ENCODE measurements at regions not wholly inside any gene's neighbourhood (a gene's known extent, or its start where the extent isn't known, plus 50 kb on each side); places are given as distances from the start of the nearest gene placed in this dataset.
"Not testable (repeated sequence)": the region's sequence is repeated elsewhere in the genome, so short reads cannot be mapped to it uniquely, and the experiment has no call there.

DNA sequence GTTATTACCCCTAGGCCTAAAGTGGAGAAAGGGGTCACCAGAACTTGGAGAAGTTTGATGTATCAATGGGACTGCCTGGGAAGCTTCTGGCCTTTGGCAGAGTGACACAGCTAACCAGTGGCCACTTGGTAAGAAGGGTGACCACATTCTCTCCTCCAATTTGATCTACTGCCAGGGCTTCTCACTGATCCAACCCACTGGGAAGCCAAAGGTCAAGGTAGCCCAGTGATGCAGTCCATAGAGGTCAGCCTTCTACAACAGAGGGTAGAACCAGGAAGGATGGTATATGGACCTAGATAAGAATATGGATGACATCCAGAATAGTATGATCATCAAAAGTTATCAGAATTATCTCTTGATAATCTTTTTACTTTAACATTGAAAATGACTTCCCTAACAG lies 493.6 kb downstream of the NYAP2 start:
- DNase-seq, result no peak

DNA sequence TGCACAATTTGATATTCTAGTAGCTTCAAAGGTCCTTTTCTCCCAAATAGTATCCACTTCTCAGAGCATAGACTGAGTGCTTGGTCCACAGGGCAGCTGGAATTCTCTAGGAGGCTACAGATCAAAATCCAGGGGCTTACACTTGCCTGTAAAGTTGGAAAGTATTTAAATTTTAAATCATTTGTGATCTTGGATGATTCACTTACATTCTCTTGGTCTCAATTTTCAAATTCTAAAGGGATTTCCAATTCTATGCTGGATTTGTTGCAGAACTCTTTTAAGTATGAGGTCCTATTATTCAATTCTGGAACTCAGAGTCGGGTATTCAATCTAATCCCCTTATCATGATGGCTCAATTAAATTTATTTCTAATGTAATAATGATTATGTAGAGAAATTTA lies 492.3 kb downstream of the NYAP2 start:
- no peak for DNase-seq

DNA sequence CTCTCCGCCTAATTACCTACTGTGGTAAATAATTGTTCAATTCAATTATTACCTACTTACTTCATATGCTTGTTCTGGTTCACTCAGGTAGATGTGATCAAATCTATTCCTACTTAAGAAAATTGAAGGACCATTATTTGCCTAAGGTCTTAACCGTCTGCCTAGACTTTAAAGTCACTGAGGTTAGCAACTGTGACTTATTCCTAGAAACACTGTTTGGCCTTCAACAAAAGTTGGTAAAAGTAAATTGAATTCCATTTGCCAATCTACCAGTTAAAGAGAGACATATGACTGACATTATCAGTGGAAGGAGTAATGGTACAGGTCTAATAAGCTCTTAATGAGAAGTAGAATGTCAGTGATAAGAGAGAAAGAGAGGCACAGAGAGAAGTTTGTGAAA lies 491.5 kb downstream of the NYAP2 start:
- no peak for DNase-seq

DNA sequence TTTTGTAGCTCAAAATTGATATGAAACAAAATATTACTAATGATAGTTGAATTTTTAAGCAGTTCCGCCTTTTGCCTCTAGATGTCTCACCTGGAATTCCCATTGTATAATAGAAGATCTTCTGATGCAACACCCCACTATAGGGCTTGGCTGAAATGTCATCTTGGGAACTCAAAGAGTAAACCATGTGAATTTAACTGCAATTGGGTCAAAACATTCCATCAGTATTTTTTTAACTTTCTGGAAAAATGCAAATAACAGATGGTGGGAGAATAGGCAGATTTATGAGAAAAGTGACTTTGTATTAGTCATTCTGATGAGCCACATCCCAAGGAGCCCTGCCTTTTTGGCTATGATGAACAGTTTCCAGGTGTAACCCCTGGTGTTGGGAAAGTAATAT lies 489.9 kb downstream of the NYAP2 start:
- no peak for DNase-seq

DNA sequence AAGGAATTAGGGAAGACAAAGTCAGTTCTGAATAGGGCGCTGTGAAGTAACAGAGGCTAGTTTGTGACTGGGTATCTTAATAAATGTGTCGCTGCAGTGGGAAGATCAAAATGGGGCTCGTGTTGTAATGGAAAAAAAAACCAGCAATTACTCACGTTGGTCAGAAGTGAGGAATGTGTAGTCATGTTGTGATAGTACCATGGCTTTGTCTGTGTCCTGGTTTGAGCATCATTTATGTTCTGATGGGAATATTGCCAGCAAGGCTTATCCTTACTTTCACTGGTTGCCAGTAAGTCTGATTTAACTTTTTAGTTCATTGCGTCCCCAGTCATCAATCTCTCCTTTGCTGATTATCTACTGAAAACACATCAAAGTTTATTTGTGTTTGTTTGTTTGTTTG lies 467.6 kb downstream of the NYAP2 start:
- DNase-seq, result no peak

DNA sequence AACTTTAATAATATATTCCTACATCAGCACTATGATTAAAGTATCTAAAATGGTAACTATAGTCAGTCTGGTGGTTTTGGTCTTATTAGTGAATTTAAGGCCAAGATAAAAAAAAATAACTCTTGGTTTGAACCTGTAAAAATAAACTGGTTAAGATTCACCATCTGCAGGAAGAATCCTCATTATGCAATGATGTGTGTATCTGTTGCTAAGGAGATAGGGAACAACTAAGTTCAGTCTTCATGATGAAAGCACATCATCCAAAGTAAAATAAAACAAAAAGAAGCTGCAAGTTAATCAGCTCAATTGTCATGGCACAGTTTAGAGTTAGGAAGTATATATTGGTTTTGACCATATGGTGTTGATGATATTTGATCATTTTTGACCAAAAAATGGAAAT lies 466.0 kb downstream of the NYAP2 start:
- DNase-seq, result no peak

DNA sequence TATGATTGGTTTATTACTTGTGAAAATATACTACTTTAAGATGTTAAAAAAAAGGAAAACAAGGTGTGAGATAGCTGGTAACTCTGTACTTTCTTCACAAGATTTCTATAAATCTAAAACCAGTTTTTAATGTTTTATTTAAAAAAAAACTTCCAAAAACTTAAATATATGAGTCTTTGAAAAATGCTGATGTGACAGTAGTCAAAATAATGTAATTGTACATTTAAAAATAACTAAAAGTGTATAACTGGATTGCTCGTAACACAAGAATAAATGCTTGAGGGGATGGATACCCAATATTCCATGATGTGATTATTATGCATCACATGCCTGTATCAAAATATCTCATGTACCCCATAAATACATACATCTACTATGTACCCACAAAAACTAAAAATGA lies 464.9 kb downstream of the NYAP2 start:
- no peak for DNase-seq

DNA sequence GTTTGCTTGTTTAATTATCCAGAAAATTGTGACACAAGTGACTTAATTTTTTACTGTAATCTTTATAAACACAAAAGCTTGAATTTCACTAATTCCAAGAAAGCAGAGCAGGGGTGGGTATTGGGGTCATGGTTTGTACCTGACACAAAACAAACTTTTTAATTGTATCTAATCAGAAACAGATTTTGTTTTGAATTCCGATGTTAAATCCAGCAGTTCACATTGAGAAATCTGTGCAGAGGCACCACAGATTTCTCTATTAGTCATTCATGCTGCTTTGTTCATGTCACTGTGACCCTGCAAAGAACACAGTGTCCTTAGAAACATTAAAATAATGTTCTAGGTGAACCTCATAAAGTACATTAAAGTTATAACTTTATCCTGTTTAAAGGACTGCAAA lies 443.4 kb downstream of the NYAP2 start:
- DNase-seq, result no peak

DNA sequence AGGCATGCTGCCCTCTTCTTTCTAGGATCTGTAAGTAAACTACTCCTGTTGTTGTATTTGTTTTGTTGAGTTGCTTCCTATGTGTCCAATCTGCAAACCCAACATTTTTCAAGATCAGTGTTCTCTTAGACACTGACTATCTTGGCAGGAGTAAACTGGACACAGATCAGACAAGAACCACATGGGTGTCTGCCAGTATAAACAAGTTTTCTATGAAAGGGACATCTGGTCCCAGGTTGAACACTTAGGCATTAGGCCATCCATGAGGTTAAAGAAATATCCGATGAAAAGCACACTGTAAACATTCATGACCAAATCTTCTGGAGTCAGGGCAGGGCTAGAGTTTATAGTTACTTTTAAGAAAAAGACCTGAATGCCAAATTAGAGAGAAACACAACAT lies 441.8 kb downstream of the NYAP2 start:
- no peak for DNase-seq

DNA sequence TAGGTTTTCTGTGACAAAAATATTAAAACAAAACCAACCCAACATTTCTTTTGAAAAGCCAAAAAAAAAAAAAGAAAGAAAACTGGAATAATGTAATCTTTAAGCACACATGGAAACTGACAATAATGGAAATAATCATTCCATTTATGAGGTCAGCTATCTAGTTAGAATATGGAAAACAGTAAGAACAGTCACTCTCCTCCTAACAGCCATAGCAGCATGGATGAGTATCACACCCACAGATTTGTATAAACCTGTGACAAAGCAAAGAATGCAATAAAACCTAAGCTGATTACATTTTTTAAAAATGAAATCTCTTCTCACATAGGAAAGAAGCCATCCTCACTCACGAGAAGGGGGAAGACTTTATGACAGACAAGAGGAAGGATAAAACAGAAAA lies 437.8 kb downstream of the NYAP2 start:
- DNase-seq, result no peak

DNA sequence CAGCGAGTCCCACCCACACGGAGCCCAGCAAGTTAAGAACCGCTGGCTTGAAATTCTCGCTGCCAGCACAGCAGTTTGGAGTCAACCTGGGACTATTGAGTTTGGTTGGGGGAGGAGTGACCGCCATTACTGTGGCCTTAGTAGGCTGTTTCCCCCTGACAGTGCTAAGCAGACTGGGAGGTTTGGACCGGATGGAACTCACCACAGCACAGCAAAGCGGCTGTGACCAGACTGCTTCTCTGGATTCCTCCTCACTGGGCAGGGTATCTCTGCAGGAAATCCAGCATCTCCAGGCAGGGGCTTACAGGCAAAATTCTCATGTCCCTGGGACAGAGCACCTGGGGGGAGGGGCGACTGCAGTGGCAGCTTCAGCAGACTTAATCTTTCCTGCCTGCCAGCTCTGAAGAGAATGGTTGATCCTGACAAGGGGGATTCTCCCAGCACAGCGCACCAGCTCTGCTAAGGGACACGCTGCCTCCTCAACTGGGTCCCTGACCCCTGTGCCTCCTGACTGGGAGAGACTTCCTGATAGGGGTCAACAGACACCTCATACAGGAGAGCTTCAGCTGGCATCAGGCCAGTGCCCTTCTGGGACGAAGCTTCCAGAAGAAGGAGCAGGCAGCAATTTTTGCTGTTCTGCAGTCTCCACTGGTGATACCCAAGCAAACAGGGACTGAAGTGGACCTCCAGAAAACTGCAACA lies 425.4 kb downstream of the NYAP2 start:
- DNase-seq, result no peak

DNA sequence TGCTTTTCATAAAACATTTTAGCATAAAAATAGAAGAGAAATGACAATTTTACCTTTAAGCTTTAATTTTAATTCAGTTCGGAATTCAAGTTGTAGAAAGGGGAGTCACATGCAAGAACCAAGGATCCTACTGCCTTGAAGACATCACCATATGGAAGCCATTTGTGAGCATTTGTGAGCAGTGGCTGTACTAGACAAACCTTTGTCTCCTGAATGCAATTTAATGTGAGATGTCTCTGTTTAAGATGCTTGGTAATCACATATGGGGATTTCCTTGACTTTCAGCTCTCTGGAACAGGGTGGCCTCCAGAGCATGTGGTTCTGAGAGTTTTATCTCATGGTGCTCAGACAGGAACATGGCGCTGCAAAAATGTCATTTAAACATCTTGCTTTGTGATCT lies 421.8 kb downstream of the NYAP2 start:
- no peak for DNase-seq

DNA sequence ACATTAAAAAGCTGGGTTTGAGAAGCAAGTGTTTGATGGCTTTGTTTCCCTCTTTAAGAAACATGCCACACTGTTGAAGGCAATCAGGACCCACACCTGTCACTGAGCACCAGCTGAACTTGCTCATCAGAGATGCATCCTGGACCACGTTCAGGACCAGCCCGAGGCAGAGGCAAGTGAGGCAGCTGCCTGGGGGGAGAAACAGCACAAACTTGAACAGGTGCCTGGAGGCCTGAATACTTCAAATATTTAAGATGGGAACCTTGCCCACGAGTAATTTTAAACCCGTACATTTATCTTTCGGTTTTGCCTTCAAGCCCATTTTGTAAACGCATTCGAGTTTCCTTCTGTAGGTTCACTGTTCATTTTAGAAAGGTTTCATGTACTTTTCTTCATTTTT lies 421.3 kb downstream of the NYAP2 start:
- DNase-seq, result no peak

DNA sequence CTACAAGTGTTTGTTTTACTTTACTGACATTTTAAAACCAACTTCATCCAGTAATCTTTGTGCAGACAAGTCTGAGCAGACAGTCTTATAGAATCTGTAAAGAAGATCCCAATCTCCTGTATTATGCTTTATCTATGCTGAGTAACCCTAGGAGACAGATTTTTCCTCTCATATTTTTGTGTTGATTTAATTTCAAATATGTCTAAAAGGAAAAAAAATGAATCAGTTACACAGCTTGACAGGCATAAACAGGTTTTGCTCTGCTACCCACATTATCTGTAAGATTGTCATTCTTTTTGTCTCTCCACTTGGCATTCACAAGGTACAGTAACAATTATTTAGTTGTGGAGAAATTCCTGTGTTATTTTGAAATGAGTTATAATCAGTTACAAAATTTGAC lies 415.0 kb downstream of the NYAP2 start:
- DNase-seq, result no peak

DNA sequence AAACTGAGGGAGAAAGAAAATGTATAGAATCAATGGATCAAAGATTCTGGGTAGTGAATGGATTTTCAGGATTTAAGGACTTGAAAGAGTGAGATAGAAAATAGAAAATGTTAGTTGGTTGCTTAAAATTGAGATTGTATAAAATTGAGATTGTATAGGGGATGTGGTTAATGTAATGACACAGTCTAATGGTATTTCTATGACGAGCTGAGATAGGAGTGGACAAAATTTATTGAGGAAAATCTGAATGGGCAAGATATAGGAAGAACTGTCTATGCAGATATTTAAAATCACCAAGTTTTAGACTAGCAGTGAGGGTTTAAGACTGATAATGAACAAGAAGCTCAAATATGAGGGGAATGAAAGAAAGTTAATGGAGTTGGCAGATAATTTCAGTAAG lies 406.6 kb downstream of the NYAP2 start:
- DNase-seq, result no peak

DNA sequence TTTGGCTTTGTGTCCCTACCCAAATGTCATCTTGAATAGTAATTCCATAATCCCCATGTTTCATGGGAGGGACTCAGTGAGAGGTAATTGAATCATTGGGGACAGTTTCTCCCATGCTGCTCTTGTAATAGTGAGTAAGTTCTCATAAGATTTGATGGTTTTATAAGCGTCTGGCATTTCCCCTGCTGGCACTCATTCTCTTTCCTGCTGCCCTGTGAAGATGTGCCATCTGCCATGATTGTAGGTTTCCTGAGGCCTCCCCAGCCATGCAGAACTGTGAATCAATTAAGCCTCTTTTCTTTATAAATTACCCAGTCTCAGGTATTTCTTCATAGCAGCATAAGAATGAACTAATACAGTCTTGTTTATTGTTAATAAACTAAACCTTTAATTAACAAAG lies 402.6 kb downstream of the NYAP2 start:
- DNase-seq, result not testable (repeated sequence)

DNA sequence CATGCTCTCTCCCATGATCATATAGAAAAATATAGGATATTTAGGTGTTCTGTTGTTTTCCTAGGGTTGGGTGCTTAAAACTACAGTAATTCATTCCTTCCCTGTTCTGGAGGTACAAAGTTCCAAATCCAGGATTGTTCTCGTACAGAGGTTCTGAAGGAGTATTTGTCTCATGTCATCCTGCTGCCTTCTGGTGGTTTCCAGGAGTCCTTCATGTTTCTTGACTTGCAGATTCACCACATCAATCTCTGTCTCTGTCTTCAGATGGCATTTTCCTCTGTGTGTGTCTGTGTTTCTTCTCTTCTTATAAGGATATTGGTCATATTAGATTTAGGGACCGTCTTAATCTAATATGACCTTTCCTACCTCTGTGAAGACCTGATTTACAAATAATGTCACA lies 397.9 kb downstream of the NYAP2 start:
- no peak for DNase-seq

DNA sequence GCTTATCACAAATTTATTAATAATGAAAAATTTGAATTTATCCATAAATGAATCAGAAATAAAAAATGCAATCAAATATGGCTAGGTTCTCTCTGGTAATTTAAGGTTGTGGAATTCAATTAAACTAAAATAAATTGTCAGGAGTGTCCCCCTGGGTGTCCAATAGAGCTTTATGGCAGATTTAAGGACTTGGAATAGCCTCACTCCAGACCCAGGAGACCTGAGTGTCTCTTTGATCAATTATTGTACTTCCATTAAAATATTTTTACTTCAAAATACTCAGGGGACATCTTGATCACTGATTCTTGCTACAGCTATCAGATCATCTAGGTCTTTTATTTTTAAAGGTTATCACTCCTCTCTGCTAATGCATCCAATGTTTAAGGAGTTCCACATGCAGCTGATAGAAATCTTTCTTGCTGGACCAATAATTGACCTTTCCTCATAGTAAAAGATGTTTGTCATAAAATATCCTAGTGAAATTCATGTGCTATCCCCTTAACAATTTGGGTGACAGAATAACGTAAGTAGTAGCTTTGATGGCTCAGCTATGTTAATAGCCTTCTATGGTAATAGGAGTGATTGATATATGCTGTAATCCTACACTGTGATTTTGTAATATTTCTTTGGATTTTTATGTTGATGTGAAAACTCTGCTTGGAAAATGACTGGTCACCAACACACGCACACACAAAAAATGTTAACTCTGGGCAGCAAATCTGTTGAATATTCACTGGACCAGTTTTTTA lies 395.3 kb downstream of the NYAP2 start:
- no peak for DNase-seq

DNA sequence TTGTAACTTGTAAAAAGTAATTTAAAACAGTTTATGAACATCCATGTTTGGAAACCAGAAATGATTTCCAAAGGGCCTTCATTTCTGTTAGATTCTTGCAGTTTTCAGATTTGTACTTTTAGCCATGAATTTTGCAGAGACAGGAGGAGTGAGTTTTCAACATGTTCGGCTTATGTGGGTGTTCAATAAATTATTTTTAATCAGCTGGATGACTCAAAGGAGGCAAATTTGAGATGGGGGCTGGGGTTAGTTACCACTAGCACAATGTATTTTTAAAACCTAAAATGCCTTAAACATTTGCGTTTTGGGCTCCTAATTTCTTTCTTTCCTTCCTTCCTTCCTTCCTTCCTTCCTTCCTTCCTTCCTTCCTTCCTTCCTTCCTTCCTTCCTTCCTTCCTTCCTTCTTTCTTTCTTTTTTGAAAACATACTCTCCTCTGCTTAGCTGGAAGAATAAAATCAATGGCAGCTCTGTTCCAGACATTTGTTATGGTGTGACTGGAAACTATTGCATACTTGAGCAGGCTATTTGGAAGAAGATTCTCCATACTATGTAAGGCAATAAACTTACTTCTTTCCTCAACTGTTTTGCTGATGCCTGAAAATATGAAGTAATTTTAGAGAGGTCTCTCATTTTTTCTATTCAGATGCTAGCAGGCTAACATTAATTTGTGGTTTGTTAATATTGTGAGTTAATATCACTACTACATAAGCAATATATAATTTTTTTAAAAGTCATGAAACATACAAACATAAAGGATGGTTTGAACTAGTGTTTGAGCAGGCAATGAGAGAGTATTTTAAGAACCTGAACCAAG lies 394.4 kb downstream of the NYAP2 start:
- no peak for DNase-seq

DNA sequence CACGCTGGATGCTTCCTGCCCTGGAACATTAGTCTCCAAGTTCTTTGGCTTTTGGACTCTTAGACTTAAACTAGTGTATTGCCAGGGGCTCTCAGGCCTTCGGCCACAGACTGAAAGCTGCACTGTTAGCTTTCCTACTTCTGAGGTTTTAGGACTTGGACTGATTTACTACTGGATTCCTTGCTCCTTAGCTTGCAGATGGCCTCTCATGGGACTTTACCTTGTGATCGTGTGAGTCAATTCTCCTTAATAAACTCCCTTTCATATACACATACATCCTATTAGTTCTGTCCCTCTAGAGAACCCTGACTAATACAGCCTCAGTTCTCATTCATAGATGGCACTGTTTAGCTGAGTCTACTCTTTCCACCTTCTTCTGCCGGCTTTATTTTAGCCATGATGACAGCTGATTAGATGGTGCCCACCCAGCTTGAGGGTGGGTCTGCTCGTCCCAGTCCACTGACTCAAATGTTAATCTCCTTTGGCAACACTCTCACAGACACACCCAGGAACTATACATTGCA lies 389.1 kb downstream of the NYAP2 start:
- no peak for DNase-seq

DNA sequence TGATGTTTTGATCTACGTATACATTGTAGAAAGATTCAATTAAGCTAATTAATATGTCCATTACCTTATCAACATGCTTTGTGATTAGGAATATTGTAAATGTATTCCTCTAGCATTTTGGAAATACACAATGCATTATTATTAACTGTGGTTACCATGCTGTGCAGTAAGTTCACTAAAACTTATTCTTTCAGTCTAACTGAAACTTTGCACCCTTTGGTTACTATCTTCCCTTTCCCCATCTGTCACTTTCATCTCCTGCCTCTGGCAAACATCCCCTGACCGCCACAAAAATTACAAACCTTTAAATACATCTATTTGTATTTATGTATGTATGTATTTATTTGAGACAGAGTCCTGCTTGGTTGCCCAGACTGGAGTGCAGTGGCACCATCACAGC lies 388.0 kb downstream of the NYAP2 start:
- DNase-seq, result no peak

DNA sequence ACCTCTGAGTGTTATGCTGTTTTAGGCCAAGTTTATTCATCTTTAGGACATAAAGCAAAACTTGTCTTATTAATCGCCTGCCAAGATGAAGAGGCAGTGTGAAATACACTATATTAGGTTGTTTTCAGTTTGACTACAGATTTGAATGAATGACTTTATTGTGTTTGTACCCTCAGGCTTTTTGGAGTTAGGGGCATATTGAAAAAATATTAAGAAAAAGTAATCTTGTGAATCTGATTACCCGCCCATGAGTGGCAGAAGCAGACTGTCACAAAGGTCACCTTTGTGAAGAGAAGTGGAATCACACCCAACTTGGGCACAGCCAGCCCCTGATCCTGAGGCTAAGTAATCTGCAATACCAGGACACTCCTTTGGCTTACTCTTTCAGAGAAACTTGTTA lies 382.5 kb downstream of the NYAP2 start:
- DNase-seq, result no peak

DNA sequence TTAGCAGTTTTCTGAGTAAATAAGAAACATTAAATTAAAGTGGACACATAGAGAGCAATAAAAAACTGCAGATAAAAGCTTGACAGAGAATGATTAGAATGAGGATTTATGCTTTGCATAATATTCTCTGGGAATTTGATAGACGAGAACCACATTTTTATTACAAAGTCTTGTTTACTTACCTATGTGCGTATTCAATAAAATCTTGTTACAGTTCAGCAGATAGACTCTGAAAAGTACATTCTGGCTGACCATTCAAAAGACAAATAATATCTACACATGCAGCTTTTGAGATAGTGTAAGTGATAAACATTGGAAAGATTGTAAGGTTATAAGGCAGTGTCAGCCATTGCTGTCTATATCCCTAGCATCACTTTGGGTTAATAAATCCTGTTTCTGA lies 381.6 kb downstream of the NYAP2 start:
- DNase-seq, result no peak

DNA sequence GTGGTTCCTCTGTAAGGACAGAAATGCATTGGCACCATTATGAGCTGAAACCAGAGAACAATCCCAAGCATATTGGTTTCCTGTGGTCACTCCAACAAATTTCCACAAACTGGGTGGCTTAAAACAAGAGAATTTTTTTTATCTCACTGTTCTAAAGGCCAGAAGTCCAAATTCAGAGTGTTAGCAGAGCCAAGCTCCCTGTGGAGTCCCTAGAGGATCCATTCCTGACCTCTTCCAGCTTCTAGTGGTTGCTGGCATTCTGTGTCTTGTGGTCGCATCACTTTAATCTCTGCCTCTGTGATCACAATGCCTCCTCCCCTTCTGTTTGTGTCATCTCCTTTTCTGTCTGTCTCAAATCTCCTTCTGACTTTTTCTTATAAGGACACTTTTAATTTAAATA lies 380.3 kb downstream of the NYAP2 start:
- no peak for DNase-seq

Measured in stimulated activated CD4-positive, alpha-beta T cell treated with anti-CD3 and anti-CD28 coated beads, Interleukin-1b, Interleukin-23, amount 100 ng/mL, for 48 hours (primary cell).